H1 (cell line): ENCODE measurements at regions not wholly inside any gene's neighbourhood (a gene's known extent, or its start where the extent isn't known, plus 50 kb on each side); places are given as distances from the start of the nearest gene placed in this dataset.

Experiments
- BACH1 ChIP-seq: IDR thresholded peaks from 2 replicates; pipeline ENCODE4 v1.6.1; 2012; ENCODE audit warnings: low read length, improper control_type of control experiment
- FOSL1 ChIP-seq: IDR thresholded peaks from 2 replicates; pipeline ENCODE4 v1.6.1; 2011; ENCODE audit warnings: mild to moderate bottlenecking, low read depth, low read length, moderate library complexity; ENCODE audit not compliant: insufficient read depth
- JUN ChIP-seq: IDR thresholded peaks from 2 replicates; pipeline ENCODE4 v1.6.1; 2011; ENCODE audit warnings: low read depth, mild to moderate bottlenecking, improper control_type of control experiment, low read length
- POLR2A ChIP-seq, 2 experiments: IDR thresholded peaks; 1 replicate in 1 of 2; 2 replicates in 1 of 2; pipeline ENCODE4 v1.6.1; 2011; ENCODE audit warnings: low read depth in 2 of 2, low read length in 2 of 2, mild to moderate bottlenecking in 2 of 2; ENCODE audit errors: control extremely low read depth in 1 of 2
- SAP30 ChIP-seq: fragments of 300-600 bp; sonication (generic); IDR thresholded peaks from 2 replicates; pipeline ENCODE4 v1.7.1; 2012; ENCODE audit warnings: low read length, moderate library complexity, mild to moderate bottlenecking, inconsistent platforms; ENCODE audit not compliant: insufficient read depth, insufficient replicate concordance

DNA sequence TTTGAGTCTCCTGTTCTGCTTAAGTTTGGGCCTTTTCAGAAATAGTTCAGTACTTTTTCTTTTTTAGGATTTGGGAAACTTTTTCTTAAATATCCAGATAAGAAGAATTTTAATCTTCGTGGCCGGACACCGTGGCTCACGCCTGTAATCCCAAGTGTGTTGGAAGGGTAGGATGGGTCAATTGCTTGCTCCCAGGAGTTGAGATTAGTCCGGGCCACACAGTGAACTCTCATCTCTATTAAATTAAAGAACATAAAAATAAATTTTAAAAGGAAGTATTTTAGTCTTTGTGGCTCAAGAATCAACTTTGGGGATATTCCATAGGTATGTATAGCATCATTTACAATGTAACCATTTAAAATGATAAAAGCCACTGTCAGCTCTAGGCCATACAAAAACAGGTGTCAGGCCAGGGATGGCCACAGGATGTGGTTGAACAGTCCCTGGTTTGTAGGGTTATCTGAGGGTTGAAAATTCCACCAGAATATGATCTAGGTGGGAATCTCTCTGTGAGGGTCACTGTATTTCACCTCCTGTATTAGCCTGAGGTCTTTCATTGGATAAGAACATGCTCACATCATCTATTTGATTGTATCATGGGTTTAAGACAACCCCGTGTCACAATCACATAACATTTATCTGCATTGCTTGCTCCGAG, 115.6 kb downstream of the GGTLC2 start (continued):
- TF ChIP-seq BACH1 (no peak), POLR2A (IDR thresholded peaks at IDR 0.05; ENCODE audit: control extremely low read depth in 1 of 2, low read depth in 2 of 2, low read length in 2 of 2) (no peak), SAP30 (no peak), FOSL1 (no peak), JUN (no peak)
